Suppressor macrophage treated with lipopolysaccharide for 1 hour (primary cell): ENCODE measurements at regions not wholly inside any gene's neighbourhood (a gene's known extent, or its start where the extent isn't known, plus 50 kb on each side); places are given as distances from the start of the nearest gene placed in this dataset.

Experiments
- DNase-seq, 3 donors: peaks; one replicate each; pipeline ENCODE4 v3.0.0-alpha.2; 2020 to 2022

DNA sequence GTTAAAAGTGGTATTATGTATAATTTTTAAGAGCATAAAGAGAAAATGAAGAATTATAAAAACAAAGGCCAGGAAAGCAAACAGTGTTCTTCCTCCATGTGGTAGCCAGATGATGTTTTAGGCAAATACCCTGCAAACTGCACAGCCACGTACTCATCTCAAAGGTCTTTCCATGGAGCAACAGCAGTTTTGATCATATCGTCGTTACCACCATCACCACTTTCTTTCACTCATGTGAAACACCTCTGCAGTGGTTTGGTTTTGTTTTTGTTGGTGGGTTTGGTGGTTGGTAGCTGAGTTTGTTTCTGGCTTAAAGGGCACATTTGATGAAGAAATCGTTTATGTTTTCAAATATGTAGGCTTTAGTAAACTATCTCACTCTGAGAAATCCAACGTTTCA lies 229.9 kb upstream of the AMELY start:
- DNase-seq, result no peak
